22Rv1 (cell line): ENCODE measurements at regions not wholly inside any gene's neighbourhood (a gene's known extent, or its start where the extent isn't known, plus 50 kb on each side); places are given as distances from the start of the nearest gene placed in this dataset.

Experiments
- CTCF ChIP-seq: fragments of 450-650 bp; IDR thresholded peaks from 2 replicates; pipeline ENCODE4 v1.5.1; 2017; ENCODE audit warnings: mild to moderate bottlenecking
- ZFX ChIP-seq: fragments of 450-650 bp; IDR thresholded peaks from 2 replicates; pipeline ENCODE4 v1.6.1; 2017; ENCODE audit warnings: antibody characterized with exemption, borderline replicate concordance

GRCh38 chr11:15692739-15693138, 578.0 kb downstream of the INSC start:
- TF ChIP-seq CTCF (no peak), ZFX (no peak)
